NCI-H2196 treated with DMSO at 0.1 percent for 48 hours (cell line): ENCODE measurements at regions not wholly inside any gene's neighbourhood (a gene's known extent, or its start where the extent isn't known, plus 50 kb on each side); places are given as distances from the start of the nearest gene placed in this dataset.

Experiments used
- DNase-seq: peaks from one replicate; lab custom pipeline; 2025; ENCODE audit not compliant: unreplicated experiment; lab: John Stamatoyannopoulos, UW

GRCh38 chr9:87236546-87236945, 261.1 kb upstream of the DAPK1 start:
- no peak for DNase-seq

GRCh38 chr9:87237336-87237735, 260.3 kb upstream of the DAPK1 start:
- no peak for DNase-seq

- DNase-seq, result no peak
These were observed 259.1 kb upstream of the DAPK1 start for GRCh38 chr9:87238545-87238944.

GRCh38 chr9:87239312-87239711, 258.4 kb upstream of the DAPK1 start:
- DNase-seq, result no peak

- no peak for DNase-seq
These were observed 254.1 kb upstream of the DAPK1 start for GRCh38 chr9:87243602-87244001.

GRCh38 chr9:87245271-87245670, 252.4 kb upstream of the DAPK1 start:
- no peak for DNase-seq

GRCh38 chr9:87247097-87247496, 250.6 kb upstream of the DAPK1 start:
- no peak for DNase-seq

- no peak for DNase-seq
These were observed 248.6 kb upstream of the DAPK1 start for GRCh38 chr9:87249029-87249428.

- no peak for DNase-seq
These were observed 247.5 kb upstream of the DAPK1 start for GRCh38 chr9:87250205-87250604.

- DNase-seq, result no peak
These were observed 242.1 kb upstream of the DAPK1 start for GRCh38 chr9:87255431-87256155.

- no peak for DNase-seq
These were observed 240.7 kb upstream of the DAPK1 start for GRCh38 chr9:87256973-87257372.

- DNase-seq, result no peak
These were observed 237.8 kb upstream of the DAPK1 start for GRCh38 chr9:87259543-87260518.

- DNase-seq, result no peak
These were observed 234.4 kb upstream of the DAPK1 start for GRCh38 chr9:87263291-87263690.

- DNase-seq, result no peak
These were observed 231.0 kb upstream of the DAPK1 start for GRCh38 chr9:87266697-87267096.

- DNase-seq, result no peak
These were observed 230.2 kb upstream of the DAPK1 start for GRCh38 chr9:87267251-87268070.

GRCh38 chr9:87269296-87270176, 228.1 kb upstream of the DAPK1 start:
- DNase-seq, result no peak

- no peak for DNase-seq
These were observed 227.3 kb upstream of the DAPK1 start for GRCh38 chr9:87270221-87270847.

- no peak for DNase-seq
These were observed 226.8 kb upstream of the DAPK1 start for GRCh38 chr9:87270848-87271234.

- DNase-seq, result no peak
These were observed 225.8 kb upstream of the DAPK1 start for GRCh38 chr9:87271696-87272477.
